WERI-Rb-1 (cell line): ENCODE measurements at regions not wholly inside any gene's neighbourhood (a gene's known extent, or its start where the extent isn't known, plus 50 kb on each side); places are given as distances from the start of the nearest gene placed in this dataset.

Experiments used
- DNase-seq: peaks from one replicate; pipeline ENCODE4 v3.0.0-alpha.2; 2020
- H3K27ac ChIP-seq: fragments of 250-450 bp; sonication (Bioruptor Pico); 2 replicates; pipeline ENCODE4 v1.5.1; 2020; ENCODE audit warnings: mild to moderate bottlenecking, moderate library complexity
- H3K27me3 ChIP-seq: fragments of 250-450 bp; sonication (Bioruptor Pico); 2 replicates; pipeline ENCODE4 v1.5.1; 2021; ENCODE audit warnings: mild to moderate bottlenecking, low read depth, moderate library complexity; ENCODE audit not compliant: insufficient read depth, severe bottlenecking
- H3K36me3 ChIP-seq: fragments of 250-450 bp; sonication (Bioruptor Pico); 2 replicates; pipeline ENCODE4 v1.5.1; 2020; ENCODE audit warnings: mild to moderate bottlenecking, moderate library complexity
- H3K4me3 ChIP-seq: 2 replicates; pipeline ENCODE4 v1.5.1; 2011; ENCODE audit warnings: low read depth, mild to moderate bottlenecking, control low read depth, low read length
- H3K9me3 ChIP-seq: fragments of 250-450 bp; sonication (Bioruptor Pico); 2 replicates; pipeline ENCODE4 v1.5.1; 2021; ENCODE audit warnings: mild to moderate bottlenecking, moderate library complexity; ENCODE audit not compliant: severe bottlenecking
- TF ChIP-seq, protein P1 (sequence below): IDR thresholded peaks from 2 replicates; pipeline ENCODE4 v1.5.1; 2011; ENCODE audit warnings: low read depth, mild to moderate bottlenecking, control low read depth, inconsistent platforms, low read length

DNA sequence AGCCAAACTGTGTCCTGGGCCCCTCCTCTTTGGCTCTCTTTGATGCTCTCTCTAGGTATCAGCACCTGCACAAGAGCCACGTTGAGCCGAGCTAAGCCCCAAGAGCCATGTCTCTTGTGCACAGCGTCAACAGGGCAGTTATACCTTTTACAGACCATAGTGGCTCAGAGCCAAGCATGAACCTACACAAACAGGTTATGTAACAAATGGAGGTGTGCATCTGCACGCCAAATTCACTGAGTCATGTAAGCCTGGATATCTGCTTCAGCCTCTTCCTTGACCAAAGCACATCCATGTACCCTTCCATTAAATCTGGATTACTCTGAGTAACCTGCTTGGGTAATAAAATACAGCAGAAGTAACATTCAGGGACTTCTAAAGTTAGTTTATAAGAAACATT lies 509.7 kb downstream of the NAV3 start:
- TF ChIP-seq, protein P1, sequence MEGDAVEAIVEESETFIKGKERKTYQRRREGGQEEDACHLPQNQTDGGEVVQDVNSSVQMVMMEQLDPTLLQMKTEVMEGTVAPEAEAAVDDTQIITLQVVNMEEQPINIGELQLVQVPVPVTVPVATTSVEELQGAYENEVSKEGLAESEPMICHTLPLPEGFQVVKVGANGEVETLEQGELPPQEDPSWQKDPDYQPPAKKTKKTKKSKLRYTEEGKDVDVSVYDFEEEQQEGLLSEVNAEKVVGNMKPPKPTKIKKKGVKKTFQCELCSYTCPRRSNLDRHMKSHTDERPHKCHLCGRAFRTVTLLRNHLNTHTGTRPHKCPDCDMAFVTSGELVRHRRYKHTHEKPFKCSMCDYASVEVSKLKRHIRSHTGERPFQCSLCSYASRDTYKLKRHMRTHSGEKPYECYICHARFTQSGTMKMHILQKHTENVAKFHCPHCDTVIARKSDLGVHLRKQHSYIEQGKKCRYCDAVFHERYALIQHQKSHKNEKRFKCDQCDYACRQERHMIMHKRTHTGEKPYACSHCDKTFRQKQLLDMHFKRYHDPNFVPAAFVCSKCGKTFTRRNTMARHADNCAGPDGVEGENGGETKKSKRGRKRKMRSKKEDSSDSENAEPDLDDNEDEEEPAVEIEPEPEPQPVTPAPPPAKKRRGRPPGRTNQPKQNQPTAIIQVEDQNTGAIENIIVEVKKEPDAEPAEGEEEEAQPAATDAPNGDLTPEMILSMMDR: no peak
- no peaks in the 10 kb centered on the region for H3K27me3 ChIP-seq
- H3K36me3 ChIP-seq: no peaks in the 10 kb centered on the region
- no peaks in the 10 kb centered on the region for H3K9me3 ChIP-seq
- no peak overlapping the region for H3K27ac ChIP-seq
- no peak for DNase-seq
- no peak overlapping the region for H3K4me3 ChIP-seq

DNA sequence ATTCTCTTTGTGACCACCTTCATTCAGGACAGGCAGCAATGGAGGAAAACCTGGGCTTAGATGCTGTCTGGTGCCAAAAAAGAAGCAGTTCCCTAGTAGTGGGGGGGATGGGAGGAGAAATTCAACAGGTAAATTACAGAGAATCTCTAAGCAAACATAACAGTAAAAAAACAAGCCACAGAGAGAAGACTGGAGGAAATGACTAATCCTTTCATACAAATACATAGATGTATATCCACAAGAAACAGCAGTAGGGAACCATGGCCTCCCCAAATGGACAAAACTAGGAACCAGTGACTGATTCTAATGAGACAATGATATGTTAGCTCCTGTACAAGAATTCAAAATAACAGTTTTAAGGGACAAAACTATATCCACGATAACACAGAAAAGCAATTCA lies 513.0 kb downstream of the NAV3 start:
- Histone ChIP-seq H3K27ac (no peak overlapping the region), H3K27me3 (no peaks in the 10 kb centered on the region), H3K36me3 (no peaks in the 10 kb centered on the region), H3K9me3 (no peaks in the 10 kb centered on the region), H3K4me3 (no peak overlapping the region)
- no peak for DNase-seq
- TF ChIP-seq, protein P1: no peak

DNA sequence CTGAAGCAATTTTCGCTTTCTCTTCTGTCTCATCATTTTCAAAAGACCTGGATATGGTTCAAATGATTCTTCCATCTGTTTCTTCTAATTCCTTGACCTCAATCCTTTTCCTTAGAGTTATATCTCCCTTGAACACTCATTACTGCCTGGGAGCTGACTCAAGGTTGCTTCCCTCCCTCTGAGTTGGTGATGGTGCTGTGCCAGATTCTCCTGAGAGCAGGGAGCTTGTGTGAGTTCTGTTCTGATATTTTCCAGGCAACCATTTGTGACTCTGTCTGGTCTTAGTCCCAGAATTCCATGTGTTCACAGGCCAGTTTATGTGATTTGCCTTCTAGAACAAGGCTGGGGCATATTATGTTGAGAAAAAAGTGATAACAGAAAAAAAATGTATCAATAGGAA lies 505.1 kb upstream of the SYT1 start:
- Histone ChIP-seq H3K27ac (no peak overlapping the region), H3K9me3 (no peaks in the 10 kb centered on the region), H3K4me3 (no peak overlapping the region), H3K36me3 (no peaks in the 10 kb centered on the region), H3K27me3 (no peaks in the 10 kb centered on the region)
- TF ChIP-seq, protein P1: no peak
- DNase-seq: no peak

DNA sequence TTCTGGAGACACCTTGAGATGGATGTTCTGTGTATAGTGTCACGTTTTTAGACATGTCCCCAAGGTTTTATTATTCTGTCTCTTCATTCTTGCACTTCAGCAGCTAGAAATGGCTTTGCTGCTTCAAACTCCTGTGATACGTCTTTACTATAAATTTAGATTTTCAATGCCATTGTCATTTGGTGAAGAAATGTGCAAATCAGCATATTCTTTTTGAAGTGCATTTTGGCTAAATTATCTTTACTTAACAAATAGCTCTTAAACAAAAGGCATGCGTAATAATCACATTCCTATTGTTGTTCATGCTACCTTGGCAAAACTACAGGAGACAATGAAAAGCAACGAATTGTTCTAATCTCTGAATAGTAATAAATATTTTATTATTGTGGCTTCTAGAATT lies 502.9 kb upstream of the SYT1 start:
- Histone ChIP-seq H3K27ac (no peak overlapping the region), H3K36me3 (no peaks in the 10 kb centered on the region), H3K27me3 (no peaks in the 10 kb centered on the region), H3K9me3 (no peaks in the 10 kb centered on the region), H3K4me3 (no peak overlapping the region)
- no peak for DNase-seq
- TF ChIP-seq, protein P1: no peak

DNA sequence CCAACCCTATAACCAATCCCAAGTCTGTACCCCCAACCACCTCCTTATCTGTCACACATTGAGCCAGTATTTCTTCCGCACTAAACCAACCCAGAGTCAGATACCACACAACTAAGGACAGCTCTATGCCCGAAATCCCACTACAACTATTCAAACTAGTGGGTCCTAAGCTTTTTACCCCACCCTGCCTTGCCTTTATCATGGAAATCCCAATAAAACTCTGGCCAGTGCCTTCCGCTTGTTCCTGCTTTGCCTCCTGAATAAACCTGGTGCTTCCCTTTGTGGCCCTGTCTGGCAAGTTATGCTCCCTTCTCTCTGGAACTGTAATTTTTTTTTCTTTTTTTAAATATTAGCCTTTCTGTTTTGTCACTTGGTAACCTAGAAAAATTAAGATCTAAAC lies 493.3 kb upstream of the SYT1 start:
- Histone ChIP-seq H3K9me3 (no peaks in the 10 kb centered on the region), H3K36me3 (no peaks in the 10 kb centered on the region), H3K27me3 (no peaks in the 10 kb centered on the region), H3K27ac (no peak overlapping the region), H3K4me3 (no peak overlapping the region)
- DNase-seq: no peak
- TF ChIP-seq, protein P1: no peak

DNA sequence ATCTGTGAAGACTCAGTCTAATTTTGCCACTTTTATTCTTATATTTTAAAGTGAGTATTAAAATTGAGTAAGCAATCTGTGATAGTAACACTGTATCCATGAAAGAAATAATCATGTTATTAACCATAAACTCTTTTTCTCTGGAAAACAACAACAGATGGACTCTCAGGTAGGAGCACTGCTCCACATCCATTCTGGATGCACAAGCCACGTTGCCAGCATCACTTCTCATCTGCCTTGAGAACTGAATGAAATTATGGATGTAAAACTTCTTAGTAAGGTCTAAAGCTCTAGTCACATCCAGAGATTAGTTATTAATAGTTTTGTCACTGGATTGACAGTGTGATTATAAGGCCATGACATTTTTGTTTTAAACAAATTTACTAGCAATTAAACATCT lies 489.1 kb upstream of the SYT1 start:
- Histone ChIP-seq H3K4me3 (no peak overlapping the region), H3K27ac (no peak overlapping the region), H3K9me3 (peaks cover 14% of the 10 kb centered on the region), H3K36me3 (no peaks in the 10 kb centered on the region), H3K27me3 (no peaks in the 10 kb centered on the region)
- TF ChIP-seq, protein P1: no peak
- DNase-seq: no peak
